ENCODE measurements at regions not wholly inside any gene's neighbourhood (a gene's known extent, or its start where the extent isn't known, plus 50 kb on each side); places are given as distances from the start of the nearest gene placed in this dataset.
A peak's percentile ranks its signal among the peaks of the same experiment; 100 is the strongest.

GRCh38 chr10:58943256-58943890 lies 233.1 kb upstream of the PHYHIPL start:
- Histone ChIP-seq H3K27me3 (no peaks in the 10 kb centered on the region), H3K27ac (peak overlapping the region; percentile 6 to 20), H3K4me1 (peaks cover 0 to 16% (median 4%) of the 10 kb centered on the region in 4 donors), H3K9me3 (no peaks in the 10 kb centered on the region), H3K4me3 (no peak overlapping the region), H3K36me3 (no peaks in the 10 kb centered on the region)
- no peak for DNase-seq
- no peak for TF ChIP-seq CTCF (IDR thresholded peaks at IDR 0.05)
- intact Hi-C loops (cut with DNase I; ENCODE audit: low total_unique reads), result no loop called here

- Histone ChIP-seq H3K4me3 (no peak overlapping the region), H3K27ac (peak overlapping the region; percentile 10 to 32), H3K27me3 (no peaks in the 10 kb centered on the region), H3K9me3 (no peaks in the 10 kb centered on the region), H3K36me3 (no peaks in the 10 kb centered on the region), H3K4me1 (peaks cover 0 to 16% (median 4%) of the 10 kb centered on the region in 4 donors)
- intact Hi-C loops (cut with DNase I; ENCODE audit: low total_unique reads), result no loop called here
- DNase-seq, result no peak
- TF ChIP-seq CTCF (IDR thresholded peaks at IDR 0.05), result no peak
Observed at GRCh38 chr10:58943960-58944359, 232.5 kb upstream of the PHYHIPL start.

DNA sequence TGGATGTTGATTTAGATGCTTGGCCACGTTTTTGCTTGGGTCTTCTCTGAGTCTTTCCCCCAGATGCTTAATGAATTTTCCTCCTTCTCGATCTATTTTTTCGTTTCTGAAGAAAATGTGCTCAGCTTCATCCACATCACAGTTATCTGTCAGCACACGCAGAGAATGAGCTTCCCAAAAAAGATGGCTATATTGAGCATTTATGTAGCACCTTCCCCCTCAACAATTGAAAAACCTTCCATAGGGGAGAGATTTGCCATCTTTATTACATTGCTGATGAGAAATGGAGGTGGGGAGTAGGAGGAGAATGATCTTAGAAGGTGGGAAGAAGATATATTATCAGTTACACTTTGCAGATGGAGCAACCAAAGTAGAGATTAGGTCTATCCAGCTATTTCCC lies 228.1 kb upstream of the PHYHIPL start:
- Histone ChIP-seq H3K27me3 (no peaks in the 10 kb centered on the region), H3K4me1 (peaks cover 0 to 16% (median 3%) of the 10 kb centered on the region in 4 donors), H3K4me3 (no peak overlapping the region), H3K36me3 (no peaks in the 10 kb centered on the region), H3K9me3 (no peaks in the 10 kb centered on the region), H3K27ac (no peak overlapping the region)
- no peak for DNase-seq
- no peak for TF ChIP-seq CTCF (IDR thresholded peaks at IDR 0.05)
- intact Hi-C loops (cut with DNase I; ENCODE audit: low total_unique reads), result no loop called here

DNA sequence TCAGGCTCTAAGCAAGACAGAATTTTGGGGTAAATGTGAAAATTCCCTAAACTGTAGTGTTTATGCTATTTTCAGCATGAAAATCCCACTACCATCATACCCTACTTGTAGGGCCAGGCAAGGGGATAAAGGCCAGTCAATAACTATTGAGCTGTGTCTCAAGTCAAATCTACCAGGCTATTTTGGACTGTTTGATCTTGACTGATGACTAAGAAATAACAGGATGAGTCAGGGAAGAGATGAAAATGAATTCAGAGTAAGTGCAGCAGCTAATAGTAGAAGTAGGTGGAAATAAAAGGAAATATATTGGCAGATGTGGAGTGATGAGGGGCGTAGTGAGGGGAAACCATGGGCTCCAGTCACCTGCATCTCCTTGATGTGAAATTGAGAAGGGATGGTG lies 225.8 kb upstream of the PHYHIPL start:
- H3K4me3 ChIP-seq, result no peak overlapping the region
- no peak overlapping the region for H3K27ac ChIP-seq
- DNase-seq, result no peak
- H3K9me3 ChIP-seq, result no peaks in the 10 kb centered on the region
- H3K27me3 ChIP-seq, result no peaks in the 10 kb centered on the region
- H3K4me1 ChIP-seq, result no peaks in the 10 kb centered on the region
- intact Hi-C loops (cut with DNase I; ENCODE audit: low total_unique reads), result loop anchor here (5.0 to 10.0 kb wide), 2 partner anchors 232 to 284 kb away; no protein-coding TSS in a partner anchor
- H3K36me3 ChIP-seq, result no peaks in the 10 kb centered on the region
- no peak for TF ChIP-seq CTCF (IDR thresholded peaks at IDR 0.05)

DNA sequence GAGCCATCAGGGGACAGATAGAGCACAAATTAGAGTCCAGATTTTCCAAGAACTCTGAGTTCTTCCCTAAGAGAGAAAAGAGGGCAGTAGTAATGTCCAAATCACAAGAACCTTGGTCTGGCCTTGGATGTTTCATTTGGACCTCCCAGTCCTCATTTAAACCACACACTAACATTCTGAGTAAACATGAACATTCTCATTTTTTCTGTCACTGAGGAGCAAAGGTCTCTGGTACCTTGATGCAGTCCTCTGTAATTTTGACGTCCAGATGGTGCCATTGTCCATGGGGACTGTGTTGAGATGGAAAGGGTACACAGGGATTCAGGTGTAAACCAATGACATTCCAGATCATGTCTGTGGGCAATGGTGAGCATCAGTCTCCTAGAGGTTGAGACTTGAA lies 225.4 kb upstream of the PHYHIPL start:
- no peak overlapping the region for H3K4me3 ChIP-seq
- H3K27me3 ChIP-seq, result no peaks in the 10 kb centered on the region
- H3K36me3 ChIP-seq, result no peaks in the 10 kb centered on the region
- intact Hi-C loops (cut with DNase I; ENCODE audit: low total_unique reads), result loop anchor here (5.0 to 10.0 kb wide), 2 partner anchors 231 to 284 kb away; no protein-coding TSS in a partner anchor
- H3K4me1 ChIP-seq, result no peaks in the 10 kb centered on the region
- no peaks in the 10 kb centered on the region for H3K9me3 ChIP-seq
- no peak for DNase-seq
- peak overlapping the region in 1 of 2 donors; percentile 4 for H3K27ac ChIP-seq
- TF ChIP-seq CTCF (IDR thresholded peaks at IDR 0.05), result no peak

All from tibial artery (tissue), 4 donors.